ENCODE measurements at regions not wholly inside any gene's neighbourhood (a gene's known extent, or its start where the extent isn't known, plus 50 kb on each side); places are given as distances from the start of the nearest gene placed in this dataset.
"Not testable (repeated sequence)": the region's sequence is repeated elsewhere in the genome, so short reads cannot be mapped to it uniquely, and the experiment has no call there.

DNA sequence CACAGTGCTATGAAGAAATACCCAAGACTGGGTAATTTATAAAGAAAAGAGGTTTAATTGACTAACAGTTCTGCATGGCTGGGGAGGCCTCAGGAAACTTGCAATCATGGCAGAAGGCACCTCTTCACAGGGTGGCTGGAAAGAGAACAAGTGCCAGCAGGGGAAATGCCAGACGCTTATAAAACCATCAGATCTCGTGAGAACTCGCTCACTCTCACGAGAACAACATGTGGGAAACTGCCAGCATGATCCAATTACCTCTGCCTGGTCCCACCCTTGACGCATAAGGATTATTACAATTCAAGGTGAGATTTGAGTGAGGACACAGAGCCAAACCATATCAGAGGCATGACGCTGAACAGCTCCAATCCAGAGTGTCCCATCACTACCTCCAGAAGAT lies 73.7 kb upstream of the RPL38 start:
- DNase-seq = not testable (repeated sequence)

DNA sequence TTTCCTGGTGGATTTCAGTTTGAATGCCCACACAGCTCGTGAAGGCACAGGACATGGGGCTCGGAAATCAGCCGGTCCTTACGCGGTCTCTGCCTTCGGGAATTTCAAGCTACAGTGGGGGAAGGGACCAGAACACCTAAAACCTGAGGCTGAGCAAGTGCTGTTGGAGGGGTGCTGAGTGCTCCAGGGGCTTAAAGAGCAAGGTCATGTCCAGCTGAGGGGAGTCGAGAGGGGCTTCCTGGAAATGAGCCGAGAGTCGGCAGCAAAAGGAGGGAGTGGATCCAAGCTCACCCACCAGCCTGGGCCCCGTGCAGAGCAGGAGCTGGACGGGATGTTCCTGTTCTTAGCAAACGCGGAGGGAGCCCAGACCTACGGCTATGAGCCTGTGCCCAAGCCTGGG lies 73.2 kb upstream of the RPL38 start:
- DNase-seq = no peak

DNA sequence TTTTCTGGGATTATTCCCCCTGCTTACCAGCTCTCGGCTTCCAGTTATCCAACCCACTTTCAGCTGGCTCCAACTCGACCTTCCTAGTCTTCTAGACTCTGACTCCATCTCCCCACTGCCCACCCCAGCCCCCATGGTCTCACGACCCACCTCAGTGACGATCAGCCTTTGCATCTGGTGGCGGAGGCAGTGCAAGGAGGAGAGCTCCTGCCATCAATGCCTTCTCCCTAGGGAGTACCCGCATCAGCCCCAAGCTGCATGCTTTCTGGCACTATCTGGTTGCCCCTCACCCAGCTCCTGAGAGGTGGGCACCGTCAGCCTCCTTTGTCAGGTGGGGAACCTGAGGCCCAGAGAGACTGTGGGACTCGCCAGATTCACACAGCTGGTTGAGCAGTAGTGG lies 72.6 kb upstream of the RPL38 start:
- no peak for DNase-seq

DNA sequence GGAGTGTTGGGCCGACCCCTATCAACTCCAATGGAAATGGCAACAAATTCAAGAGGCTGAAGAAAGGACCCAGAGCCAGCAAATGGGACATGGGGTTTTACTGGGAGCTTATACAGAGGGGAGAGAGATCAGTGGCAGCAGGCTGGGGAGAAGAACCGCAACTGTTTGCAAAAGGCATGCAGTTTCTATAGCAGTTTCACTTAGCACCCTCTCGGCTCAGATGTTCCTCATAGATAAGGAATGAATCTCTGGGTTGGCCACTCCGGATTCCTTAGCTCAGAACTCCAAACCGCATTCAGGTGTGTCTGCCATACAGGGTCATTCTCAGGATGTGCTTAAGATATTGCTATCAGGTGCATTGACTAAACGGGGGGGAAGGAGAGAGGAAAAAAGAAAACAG lies 71.1 kb upstream of the RPL38 start:
- DNase-seq = no peak

DNA sequence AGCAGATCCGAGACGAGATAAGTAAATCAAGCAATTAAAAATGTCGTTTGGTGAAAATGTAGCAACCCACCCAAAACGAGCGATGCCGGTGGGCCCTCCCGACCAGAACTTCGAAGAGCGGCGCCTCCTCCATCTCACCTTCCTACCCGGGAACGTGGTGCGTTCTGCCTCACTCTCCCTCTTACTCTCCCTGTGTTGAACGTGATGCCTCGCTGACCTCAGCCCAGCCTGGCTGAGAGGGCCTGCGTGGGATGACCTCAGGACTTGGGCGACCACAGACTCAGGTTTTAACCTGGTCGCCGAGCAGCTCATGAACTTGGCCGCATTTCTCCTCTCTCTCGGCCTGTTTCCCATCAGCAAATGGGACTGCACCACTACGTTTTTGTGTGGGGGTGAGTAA lies 69.7 kb upstream of the RPL38 start:
- no peak for DNase-seq

DNA sequence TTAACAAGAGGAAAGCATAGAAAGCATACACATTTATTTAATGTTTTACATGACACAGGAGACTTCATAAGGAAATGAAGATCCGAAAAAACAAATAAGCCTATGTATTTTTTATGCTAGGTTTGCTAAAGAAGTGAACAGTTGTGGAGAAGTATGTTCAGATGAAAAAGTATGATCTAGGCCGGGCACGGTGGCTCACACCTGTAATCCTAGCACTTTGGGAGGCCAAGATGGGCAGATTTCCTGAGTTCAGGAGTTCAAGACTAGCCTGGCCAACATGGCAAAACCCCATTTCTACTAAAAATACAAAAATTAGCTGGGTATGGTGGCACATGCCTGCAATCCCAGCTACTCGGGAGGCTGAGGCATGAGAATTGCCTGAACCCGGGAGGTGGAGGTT lies 69.2 kb upstream of the RPL38 start:
- not testable (repeated sequence) for DNase-seq

DNA sequence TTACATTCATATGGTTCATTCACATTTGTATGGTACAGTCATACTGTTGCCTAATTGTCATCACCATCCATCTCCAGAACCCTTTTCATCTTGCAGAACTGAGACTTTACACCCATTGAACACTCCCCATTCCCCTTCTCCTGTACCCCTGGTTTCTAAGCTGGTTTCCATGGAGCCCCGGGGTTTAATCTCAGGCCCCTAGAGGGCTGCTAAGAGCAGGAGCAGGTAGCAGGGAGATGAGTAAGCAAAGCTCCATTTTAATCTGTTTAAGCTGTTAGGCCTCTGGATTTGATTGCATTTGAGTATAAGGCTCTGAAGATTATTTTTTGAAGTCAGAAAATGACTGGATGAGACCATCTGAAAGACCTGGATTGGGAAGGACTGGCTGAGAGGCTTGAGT lies 68.5 kb upstream of the RPL38 start:
- DNase-seq = no peak

DNA sequence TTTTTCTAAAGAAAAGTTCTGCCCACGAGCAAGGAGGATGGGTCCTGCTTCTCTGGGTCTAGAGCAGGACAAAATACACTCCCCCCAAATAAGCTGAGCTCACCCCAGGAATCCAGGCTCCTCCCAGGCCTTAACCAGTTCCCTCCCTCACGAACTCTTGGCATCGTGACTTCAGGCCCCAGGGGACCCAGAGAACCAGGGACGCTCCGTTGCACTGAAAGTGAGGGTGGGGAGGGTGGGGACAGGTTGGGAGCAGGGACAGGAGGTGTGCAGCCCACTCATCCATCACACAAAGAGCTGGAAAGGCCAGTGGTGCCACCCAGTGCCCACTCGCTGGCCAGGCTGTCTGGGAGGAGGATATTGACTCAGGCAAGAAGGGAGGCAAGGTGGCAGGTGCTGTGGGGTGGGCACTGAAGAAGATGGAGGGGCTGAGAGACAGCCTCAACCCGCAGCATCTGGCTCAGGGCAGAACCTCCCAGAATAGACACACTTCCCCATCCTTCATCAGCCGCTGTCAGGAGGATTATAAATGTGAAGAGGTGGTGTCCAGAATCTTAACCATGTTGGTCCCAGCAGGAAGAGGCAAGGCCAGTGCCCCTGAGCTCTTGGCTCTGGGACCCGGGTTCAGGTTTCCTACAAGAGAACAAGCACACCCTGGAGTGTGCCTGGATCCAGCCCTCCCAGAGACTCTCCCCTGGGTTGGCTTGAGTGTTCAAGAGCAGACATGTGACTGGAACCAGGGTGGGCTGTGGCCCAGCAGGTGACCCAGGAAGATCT lies 67.9 kb upstream of the RPL38 start:
- DNase-seq = no peak

DNA sequence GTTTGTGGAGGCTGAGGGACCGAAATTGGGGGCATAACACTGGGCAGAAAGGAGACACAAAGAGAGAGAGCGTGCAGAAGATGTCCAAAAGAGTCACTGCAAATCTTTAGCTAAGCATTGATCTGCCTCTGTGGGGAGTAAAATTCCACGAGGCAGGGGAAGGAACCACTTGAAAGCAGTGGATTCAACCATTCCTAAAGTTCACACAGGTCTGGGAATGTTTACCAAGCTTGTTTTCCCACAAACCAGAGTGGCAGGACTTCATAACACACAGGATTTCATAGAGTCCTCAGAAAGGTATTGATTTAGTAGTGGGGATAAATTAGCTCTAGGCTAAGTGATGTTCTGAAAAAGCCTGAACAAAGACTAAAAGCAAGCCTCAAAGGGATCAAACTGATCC lies 66.1 kb upstream of the RPL38 start:
- DNase-seq = no peak

DNA sequence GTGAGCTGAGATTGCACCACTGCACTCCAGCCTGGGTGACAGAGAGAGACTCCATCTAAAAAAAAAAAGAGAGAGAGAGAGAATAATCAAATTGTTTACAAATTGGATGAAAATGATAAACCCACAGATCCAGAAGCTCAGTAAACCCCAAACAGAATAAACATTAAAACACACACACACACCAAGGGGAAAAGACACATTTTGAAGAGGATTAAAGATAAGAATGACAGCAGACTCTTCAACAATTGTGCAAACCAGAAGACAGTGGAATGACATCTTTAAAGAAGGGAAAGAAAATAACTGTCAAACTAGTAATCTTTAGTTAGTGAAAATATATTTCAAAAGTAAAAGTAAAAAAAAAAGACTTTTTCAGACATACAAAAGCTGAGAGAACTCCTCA lies 64.4 kb upstream of the RPL38 start:
- no peak for DNase-seq

DNA sequence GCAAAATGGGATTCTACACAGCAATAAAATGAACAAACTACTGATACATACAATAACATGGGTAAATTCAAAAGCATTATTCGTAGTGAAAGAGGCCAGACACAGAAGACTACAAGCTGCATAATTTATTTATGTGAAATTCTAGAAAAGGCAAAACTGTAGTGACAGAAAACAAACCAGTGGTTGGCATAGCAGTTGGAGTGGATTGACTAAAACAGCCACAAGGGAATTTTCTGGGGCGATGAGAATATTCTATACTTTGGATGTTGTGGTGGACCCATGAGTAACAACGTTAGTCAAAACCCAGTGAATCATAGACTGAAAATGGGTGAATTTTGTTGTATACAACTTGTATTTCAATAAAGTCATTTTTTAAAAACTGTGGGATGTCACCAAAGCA lies 63.2 kb upstream of the RPL38 start:
- DNase-seq = no peak

DNA sequence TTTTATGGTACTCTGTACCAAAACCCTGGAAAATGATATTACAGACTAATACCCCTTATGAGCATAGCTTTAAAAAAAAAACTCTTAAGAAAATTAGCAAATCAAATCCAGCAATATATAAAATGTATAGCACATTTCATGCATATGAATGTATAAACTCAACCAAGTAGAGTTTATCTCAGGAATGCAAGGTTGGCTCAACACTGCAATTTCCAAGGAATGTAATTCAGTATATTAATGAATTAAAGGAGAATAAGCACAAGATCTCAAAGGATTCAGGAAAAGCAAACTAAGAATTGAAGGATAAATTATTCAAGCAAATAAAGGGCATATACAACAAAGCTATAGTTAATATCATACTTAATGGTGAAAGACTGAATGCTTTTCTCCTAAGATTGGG lies 61.9 kb upstream of the RPL38 start:
- DNase-seq = no peak

DNA sequence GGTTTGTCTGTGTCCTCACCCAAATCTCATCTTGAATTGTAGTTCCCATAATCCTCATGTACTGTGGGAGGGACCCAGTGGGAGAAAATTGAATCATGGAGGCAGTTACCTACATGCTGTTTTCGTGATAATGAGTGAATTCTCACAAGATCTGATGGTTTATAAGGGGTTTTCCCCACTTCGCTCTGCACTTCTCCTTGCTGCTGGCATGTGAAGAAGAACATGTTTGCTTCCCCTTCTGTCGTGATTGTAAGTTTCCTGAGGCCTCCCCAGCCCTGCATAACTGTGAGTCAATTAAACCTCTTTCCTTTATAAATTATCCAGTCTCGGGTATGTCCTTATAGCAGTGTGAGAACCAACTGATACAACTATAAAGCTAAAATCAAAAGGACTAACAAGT lies 60.2 kb upstream of the RPL38 start:
- DNase-seq = not testable (repeated sequence)

DNA sequence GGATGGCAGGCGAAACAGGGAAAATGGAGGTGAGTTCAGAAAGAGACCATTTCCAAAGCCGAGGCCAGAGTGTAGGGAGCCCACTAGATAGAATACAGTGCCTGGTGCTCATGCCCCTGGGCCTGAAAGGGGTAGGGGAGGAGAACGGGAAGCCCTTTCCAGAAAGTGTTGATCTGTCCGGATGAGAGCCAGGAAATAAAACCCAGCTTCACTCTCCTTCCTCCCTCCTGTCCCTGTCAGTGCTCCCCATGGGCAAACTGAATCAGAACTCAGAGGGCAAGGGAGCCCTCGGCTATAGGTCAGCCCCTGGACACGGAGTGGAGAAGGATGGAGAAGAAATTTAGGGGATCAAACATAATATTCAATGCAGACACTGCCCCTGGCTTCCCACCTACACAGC lies 57.7 kb upstream of the RPL38 start:
- DNase-seq = no peak

DNA sequence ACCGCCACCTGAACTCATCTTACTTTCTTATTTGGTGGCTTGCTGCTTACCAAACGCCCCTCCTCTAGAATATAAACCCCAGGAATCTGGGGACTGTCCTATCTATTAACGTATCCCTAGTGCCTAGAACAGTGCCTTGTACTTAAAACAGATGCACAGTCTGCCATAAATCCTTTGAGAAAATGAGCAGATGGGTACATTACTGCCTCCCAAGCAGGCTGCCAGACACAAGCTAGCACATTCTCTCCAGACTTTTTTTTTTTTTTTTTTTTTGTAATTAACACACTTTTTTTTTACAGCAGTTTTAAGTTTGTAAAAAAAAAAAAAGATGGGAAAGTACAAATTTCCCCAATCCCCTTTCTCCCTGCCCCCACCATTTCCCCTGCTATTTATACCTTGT lies 57.3 kb upstream of the RPL38 start:
- DNase-seq = no peak

DNA sequence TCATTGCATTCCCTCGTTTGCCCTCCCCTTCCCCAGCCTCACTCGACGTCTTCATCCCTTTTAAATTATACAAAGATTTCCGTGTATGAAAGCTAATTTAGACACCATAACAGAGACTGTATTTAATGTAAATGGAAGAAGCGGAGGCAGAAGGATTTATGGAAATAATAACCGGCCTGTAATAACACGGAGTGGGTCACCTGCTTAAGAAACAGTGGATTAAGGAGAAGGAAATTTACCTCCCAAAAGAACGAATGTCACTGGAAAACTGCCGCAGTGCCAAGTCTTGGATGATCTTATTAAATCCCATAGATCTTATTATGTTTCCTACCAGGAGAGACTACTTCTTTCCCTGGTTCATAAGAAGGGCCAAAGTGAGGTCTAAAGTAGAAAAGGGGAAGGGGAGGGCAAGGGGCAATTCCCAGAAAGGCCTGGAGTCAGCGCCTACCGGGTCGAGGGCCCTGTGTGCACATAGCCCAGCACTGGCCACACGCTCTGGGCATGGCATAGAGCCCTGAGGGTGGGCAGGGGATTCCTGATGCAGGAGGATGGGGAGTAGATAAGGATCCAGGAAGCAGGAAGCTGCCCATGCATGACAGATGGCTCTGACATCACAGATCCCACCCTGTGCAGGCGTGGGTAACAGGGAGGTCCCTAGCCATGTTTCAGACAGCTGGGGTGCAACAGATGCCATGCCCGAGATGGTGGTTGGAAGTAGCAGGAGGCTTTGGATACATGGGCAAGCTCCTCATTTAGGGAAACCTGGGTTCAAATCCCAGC lies 56.2 kb upstream of the RPL38 start:
- no peak for DNase-seq

DNA sequence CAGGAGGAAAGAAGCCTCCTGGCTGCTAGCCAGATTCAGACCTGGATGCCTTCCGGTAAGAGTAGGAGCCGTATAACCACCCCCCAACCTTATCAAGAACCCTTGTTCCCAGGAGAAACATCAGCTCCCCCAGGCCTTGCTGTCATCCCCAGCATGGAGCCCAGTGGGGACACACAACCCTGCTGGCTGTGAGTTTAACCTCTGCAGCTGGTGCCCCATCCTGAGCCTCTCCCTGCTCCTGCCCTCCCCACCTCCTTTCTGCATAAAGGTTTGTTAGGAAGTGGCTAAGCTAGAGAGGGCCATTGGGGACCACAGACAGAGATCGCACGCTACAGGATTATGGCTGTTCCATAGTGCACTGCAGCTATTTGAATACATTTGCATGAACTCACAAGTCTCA lies 55.5 kb upstream of the RPL38 start:
- DNase-seq = no peak

DNA sequence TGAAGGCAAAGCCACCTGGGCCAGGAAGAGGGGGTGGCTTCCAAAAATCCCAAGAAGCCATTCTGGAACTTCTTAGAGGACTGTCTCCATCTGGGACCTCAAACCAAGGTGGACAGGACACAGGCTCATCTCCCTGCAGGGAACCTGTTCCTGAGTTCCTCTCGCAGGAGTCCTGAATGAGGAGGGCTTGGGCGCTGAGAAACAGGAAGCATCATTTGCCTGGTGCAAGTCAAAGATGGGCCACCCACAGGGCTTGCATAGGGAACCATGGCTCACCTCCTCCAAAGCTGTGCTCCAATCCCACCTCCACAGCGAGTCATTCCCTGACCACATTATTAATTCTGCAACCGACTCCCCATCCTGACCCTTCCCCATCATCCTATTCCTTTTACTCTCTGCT lies 55.0 kb upstream of the RPL38 start:
- no peak for DNase-seq

DNA sequence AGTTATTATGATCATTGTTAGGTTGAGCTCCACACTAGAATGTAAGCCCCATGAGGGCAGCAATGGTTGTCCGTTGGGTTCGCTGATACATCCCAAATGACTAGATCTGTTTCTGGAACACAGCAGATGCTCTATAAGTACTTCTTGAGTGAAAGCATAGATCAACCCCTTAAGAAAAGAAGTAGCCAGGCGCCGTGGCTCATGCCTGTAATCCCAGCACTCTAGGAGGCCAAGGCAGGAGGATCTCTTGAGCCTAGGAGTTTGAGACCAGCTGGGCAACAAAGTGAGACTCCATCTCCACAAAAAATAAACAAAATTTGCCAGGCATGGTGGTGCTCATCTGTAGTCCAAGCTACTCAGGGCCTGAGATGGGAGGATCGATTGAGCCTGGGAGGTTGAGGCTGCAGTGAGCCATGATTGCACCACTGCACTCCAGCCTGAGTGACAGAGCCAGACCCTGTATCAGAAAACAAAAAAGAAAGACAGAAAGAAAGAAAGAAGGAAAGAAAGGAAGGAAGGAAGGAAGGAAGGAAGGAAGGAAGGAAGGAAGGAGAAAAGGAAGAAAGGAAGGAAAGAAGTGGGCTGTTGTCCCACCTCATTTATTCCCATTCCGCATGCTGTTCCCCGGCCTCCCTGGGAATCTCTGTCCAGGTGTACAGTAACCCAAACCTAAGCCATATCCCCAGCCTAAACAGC lies 54.4 kb upstream of the RPL38 start:
- DNase-seq = no peak

DNA sequence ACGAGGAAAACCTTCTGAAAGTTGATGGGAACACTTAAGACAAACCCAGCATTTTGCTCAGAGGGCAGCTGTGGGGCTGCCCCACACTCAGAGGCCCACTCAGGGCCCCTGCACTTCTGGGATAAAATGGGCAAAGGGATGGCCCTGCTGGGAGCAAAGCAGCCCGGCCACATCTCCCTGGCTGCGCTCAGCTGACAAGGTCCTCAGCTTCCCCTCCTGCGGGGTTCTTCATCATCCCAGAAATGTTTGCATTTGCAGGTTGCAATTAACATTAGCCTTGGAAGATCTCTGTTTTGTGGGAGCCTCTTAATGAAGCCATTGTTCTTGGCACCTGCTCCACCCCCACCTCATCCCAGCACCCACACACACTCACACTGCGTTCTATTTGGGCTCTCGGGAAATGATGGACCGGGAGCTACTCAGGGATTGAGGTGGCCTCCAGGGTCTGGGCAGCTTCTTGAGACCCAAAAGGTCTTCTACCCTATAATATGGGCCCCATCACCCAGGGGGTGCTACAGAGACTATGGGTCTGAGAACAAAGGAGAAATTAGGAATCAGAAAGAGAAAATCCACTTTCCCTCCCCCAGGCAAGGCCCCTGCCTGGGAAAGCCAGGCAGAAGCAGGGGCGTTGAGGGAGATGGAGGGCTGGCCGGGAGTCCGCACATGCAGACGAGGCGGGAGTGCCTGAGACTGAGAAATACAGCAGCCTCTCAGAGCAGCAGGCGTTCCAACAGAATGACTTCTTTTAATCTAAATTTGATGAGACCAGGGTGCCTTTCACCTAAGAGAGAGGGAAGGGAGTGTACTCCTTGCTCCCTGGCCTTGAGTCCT lies 53.7 kb upstream of the RPL38 start:
- DNase-seq = no peak

DNA sequence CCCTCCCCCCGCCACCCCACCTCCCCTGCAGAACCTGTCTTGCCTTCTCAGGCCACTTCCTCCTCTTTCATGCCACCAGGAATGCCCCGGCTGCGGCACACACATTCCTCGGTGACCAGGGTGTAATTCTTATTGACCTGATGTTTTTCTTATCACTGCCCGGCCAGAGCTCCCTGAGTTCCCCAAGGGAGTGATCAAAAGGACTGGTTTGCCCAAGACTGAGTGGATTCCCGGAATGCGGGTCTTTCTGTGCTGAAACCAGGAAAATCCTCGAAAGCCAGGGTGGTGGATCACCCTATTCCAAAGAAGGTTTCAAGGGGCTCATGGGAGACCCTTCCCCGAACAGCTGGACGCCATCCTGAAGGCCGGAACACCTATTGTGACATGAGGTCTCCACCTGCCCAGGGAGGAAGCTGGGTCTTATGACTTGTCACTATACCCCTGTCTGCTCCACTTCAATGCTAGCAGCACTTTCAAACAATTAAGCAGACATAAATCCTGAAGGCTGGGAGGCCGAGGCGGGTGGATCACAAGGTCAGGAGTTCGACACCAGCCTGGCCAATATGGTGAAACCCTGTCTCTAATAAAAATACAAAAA lies 53.0 kb upstream of the RPL38 start:
- DNase-seq = no peak

DNA sequence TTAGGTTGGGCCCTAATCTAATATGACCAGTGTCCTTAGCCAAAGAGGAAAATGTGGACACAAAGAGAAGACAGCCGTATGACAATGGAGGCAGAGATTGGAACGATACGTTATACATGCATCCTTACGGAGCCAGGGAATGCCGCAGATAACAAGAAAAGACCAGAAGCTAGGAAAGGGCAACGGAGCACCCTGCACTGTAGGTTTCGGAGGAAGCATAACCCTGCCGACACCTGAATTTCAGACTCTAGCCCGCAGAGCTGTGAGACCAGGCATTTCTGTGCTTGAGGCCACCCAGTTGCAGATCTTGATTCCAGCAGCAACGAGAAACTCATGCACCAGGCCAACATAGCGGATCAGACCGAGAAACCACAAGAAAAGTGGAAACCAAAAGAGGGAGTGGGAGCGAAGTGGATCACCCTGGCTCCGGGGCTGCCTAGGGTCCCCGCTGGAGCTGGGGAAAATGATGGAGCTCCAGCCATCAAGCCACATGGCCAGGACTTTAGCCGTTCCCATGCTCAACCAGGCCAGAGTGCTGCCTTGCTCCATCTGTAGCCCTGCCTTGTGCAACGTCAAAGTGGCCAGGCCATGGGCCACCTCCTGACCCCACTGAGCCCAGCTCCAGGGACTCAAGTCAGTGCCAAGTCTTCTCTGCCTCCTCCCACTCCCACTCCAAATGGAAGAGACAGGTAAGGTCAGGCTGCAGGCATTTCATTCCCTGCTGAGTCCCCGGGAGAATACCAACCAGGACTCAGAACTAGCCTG lies 51.7 kb upstream of the RPL38 start:
- no peak for DNase-seq

All from HCEC 1CT (cell line).